GM21576 (cell line): ENCODE measurements at regions not wholly inside any gene's neighbourhood (a gene's known extent, or its start where the extent isn't known, plus 50 kb on each side); places are given as distances from the start of the nearest gene placed in this dataset.

Experiments used
- ATAC-seq: cut with Tn5 transposase; IDR thresholded peaks from one replicate; pipeline ENCODE4 v1.9.1; 2021; ENCODE audit warnings: mild to moderate bottlenecking, moderate library complexity; ENCODE audit not compliant: unreplicated experiment

DNA sequence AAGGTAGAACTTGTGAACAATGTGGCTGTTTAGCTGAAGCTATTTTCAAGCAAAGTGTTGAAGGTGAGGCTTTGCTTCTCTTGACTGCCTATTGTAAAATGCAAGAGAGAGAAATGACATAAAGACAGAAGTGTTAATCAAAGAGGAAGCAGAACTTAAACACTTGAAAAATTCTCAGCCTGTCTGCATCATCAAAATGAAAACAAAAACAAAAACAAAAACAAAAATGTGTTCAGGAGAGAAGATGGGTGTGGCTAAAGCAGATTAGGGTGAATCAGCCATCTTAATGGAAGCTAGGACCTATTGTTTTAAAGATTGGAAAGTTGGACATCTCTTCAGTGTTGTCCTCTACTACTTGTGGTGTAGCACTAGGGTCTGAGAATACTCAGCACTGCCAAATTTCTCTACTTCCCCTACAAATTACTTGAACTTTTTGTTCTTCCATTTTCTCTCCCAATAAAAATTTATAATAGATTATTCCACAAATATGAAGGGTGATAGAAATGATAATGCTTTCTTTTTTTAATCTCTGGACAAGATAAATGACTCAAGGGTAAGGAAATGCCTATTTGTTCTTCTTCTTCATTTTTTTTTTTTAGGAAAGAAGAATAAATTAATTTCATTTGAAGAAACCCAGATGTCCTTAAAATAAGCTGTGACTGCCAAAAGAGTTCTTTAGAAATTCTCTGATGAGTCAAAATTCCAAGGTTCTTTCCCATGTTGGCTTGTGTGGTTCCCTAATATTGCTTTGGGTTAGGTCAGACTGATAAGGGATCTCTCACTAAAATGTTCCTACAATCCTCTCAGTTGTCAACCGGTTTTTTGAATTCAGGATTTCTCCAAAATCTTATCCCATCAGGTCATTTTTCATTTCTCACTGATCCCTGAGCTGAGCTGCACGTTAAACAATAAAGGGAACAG lies 571.2 kb upstream of the ZEB2 start:
- ATAC-seq: no peak

- no peak for ATAC-seq
Observed at GRCh38 chr2:145088756-145089155, 568.8 kb upstream of the ZEB2 start.

- ATAC-seq: no peak
Observed at GRCh38 chr2:145086910-145087309, 567.0 kb upstream of the ZEB2 start.

DNA sequence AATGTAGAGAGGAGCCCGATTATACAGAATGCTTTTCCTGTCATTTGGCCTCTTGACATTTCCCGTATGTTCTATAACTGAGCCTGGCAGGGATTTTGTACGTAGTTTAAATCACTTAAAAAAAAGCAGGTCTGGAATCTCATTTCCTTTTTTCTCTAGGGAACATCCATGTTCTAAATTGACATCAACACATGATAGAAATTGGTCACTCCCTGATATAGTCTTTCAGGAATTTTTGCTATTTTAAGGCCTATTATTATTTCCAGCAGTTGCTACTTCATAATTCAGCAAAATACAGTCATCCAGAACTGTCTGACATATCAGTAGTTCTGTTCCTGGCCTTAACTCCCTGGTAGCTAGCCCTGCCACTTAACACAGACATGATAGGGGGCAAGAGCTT lies 565.7 kb upstream of the ZEB2 start:
- no peak for ATAC-seq

DNA sequence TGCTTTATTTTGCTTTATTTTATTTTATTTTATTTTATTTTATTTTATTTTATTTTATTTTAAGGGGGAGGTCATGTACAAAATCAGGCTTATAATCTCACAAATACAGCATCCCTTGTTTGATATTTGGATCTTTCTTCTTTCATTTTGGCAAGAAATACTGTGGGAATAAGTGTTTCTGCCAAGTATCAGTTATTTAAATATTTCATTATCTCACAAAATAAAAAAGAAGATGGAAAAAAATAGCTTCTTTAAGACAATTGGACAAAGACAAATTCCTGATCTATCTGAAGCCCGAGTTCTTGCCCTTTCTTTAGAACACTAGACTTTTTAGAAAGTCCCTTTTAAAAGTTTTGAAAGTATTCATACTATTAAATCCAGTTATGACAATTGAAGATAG lies 560.5 kb upstream of the ZEB2 start:
- no peak for ATAC-seq

DNA sequence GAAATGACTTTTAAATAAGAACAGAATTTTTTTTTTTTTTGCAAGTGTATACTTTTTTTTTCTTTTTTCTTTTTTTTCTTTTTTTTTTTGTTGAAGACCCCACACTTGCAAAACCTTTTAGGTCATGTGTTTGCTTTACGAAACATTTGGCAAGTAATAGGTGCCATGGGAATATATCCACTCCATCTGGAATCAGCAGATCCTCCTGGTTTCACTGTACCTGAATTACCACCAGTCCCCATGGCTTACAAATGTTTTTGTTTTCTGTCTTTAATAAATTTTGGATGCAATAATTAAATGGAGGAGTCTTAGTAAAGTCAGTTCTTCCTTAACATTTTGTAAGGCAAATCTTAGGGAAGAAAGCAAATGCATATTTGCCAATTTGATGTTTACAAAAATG lies 559.7 kb upstream of the ZEB2 start:
- no peak for ATAC-seq

- ATAC-seq: no peak
Observed at GRCh38 chr2:145078923-145079322, 559.0 kb upstream of the ZEB2 start.

DNA sequence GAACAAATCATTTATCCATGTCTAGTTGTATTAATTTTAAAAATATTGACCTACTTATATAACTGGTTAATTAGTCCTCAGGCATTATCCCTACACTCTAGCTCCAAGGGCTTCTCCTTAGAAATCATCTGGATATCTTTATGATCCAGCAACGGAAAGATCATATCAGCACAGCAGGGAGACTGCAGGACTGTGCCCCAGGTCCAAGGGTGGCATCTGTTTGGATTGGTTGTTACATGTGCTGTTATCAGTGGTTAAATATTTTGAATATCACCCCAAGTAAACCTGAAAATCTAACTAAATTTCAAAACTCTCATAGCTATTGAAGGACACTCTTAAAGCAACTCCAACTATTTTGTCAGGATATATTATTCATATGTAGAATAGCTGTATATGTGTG lies 556.2 kb upstream of the ZEB2 start:
- ATAC-seq: no peak

DNA sequence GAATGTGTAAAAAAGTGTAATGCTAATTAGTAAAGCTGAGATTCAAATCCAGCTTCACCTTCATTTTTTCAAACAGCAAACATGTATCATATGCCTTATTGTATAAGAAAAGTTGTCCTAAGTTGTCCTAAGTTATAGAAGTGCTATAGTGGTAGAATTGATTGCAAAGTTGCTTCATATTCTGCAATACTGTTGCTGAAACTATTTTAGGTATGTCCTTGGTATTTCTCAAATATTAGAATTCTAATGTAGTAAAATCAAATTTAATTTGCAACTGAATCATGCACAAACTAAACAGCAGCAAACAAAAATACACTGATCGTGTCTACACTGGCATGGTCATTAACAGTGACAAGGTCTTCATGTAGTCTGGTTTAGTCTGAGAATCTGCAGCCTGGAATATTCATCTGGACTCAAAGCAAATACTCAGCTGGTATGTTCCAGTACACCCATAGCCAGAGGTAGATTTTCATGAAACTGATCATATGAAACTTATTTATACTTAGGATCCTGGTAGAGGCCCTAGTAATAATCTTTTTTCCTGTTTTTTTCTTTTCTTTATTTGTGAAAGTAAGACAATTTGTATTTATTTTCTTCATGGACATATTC lies 555.6 kb upstream of the ZEB2 start:
- no peak for ATAC-seq

- no peak for ATAC-seq
Observed at GRCh38 chr2:145070703-145071102, 550.8 kb upstream of the ZEB2 start.

- ATAC-seq: no peak
Observed at GRCh38 chr2:145068509-145068908, 548.6 kb upstream of the ZEB2 start.

DNA sequence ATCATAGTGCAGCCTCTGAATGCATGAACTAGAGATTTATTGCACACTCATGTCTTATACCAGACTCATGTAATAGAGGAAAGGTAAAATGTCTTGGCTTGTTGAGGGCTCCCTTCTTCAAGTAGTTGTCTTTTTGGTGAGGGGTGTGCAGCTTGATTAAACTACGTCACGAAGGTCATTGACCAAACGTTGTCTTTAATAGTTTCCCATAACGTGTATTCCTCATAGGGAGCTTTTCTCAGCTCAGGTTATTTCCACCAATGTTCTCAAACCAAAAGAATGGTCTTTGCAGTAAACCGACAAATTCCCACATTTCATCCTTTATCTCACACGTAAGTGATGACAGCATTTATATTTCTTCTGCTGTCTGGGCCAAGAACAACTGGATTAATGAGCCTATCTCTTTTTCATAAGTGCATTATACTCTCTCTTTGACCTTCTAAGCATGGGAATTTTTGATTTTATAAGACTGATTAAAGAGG lies 547.7 kb upstream of the ZEB2 start:
- ATAC-seq: no peak

GRCh38 chr2:145066856-145067548 lies 547.1 kb upstream of the ZEB2 start:
- ATAC-seq: no peak

GRCh38 chr2:145066151-145066661 lies 546.3 kb upstream of the ZEB2 start:
- no peak for ATAC-seq

GRCh38 chr2:145065342-145065741 lies 545.4 kb upstream of the ZEB2 start:
- no peak for ATAC-seq

DNA sequence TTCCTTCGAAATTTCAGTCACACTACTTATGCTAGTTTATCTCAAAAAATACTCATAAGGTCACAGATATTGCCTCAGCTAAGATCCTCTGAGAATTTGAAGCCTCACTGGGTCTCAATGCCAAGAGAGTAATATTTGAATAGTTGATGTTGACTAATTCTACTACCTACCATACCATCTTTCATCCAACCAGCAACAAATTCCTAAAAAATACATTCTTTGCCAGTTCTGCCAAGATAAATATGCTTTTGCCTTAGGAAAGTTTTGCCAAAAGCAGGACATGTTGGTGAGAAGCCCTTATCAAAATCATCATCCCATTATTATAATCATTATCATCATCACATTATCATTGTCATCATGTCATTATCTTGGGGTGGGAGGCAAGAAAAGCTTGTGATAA lies 544.6 kb upstream of the ZEB2 start:
- ATAC-seq: no peak

GRCh38 chr2:145060876-145061275 lies 541.0 kb upstream of the ZEB2 start:
- ATAC-seq: no peak

DNA sequence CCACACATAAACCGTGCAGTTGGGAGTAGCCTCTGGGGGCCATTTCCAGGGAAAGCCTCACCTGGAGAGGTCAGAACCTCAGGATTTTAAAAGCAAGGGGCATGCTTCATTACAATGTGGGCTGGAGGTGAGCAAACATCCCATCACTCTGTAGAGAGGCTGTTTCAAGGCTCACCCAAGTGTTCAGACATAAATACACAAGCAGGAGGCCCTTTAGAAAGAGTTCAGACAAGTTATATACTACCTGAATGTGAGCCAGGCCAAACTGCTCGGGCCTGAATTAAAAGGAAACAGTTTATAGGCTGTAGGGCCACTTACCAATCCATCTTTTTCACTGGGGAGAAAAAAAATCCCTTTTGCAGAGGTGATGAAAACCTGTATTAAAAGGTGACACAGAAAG lies 540.0 kb upstream of the ZEB2 start:
- ATAC-seq: no peak

DNA sequence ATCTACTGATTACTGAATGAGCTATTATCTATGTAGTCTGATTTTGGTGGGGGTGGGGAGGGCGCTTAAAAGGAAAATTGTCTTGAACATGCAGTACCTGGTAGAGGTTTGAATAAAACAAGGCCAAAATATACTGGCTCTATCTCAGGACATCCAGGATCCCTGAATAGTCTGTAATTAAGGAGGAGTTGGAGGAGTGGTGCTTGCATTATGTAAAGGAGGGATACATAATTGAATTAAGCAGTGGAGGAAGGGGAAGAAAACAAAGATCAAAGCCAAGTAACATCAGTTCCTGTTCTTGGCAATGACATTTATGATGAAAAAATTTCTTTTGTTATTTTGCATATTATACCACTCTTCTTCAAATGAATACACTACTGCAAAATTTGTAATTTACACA lies 539.4 kb upstream of the ZEB2 start:
- no peak for ATAC-seq

- ATAC-seq: no peak
Observed at GRCh38 chr2:145058457-145058856, 538.5 kb upstream of the ZEB2 start.

DNA sequence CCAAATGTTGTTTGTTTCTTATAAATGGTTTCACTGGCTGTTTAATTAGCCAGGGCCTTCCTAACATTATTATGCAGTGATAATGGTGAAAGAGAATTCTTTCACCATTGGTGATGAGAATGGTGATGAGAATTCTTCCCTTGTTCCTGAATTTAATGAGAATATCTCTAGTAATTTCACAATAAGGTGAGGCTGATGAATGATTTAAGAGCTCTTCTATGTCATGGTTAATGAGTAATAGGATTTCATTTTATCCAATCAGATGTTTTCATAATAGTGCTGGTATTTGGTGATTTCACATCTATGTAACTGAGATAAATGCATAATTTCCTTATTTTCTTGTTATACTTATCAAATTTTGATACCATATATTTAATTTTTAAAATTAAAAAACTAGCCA lies 535.7 kb upstream of the ZEB2 start:
- no peak for ATAC-seq

DNA sequence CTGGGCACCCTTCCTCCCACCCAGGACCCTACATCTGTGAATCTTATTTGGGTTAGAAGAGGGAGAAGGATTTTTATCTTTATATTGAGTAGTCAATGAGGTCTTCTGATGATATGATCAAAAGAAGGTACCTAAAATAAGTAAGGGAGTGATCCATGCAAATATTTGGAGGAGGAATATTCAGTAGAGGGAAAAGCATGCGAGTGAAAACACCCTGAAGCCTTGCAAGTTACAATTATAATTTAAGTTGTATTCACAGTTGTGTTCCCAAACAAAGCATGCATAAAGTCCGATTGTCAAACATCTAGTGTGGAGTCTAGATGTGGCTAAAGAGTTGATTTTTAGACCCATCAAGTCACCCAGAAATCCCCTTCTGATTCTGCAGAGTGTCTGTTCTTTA lies 530.2 kb upstream of the ZEB2 start:
- ATAC-seq: no peak
